ENCODE measurements at regions not wholly inside any gene's neighbourhood (a gene's known extent, or its start where the extent isn't known, plus 50 kb on each side); places are given as distances from the start of the nearest gene placed in this dataset.

- FAIRE-seq = peak; percentile 86
- peak; percentile 46 for DNase-seq (ENCODE audit: insufficient read length, low spot score)
These were observed 283.5 kb downstream of the C1orf94 start for GRCh38 chr1:34460193-34460592.

- DNase-seq (ENCODE audit: insufficient read length, low spot score) = no peak
- no peak for FAIRE-seq
These were observed 284.4 kb upstream of the GJB5 start for GRCh38 chr1:34470401-34470800.

- DNase-seq (ENCODE audit: insufficient read length, low spot score) = no peak
- FAIRE-seq = no peak
These were observed 280.3 kb upstream of the GJB5 start for GRCh38 chr1:34474566-34474965.

DNA sequence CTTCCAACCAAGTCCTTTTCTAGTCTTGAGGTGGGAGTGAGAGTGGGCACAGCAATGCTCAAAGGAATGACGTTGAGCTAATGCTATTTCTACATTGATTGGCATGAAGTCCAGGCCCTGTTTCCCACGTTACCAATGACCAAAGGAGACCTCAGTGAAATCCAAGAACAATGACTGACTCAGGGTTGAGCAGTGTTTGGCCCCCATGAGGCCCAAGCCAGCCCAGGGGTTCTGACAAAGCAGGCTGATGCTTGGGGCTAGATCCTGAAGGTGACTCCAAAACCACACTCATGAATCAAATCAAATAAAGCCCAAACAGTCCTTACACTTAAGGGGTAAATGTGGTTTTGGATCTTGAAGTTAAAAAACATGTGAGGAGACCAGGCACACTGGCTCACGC is 278.5 kb upstream of the GJB5 start:
- no peak for DNase-seq (ENCODE audit: insufficient read length, low spot score)
- no peak for FAIRE-seq

- DNase-seq (ENCODE audit: insufficient read length, low spot score) = no peak
- FAIRE-seq = no peak
These were observed 277.2 kb upstream of the GJB5 start for GRCh38 chr1:34477632-34478141.

- DNase-seq (ENCODE audit: insufficient read length, low spot score) = no peak
- no peak for FAIRE-seq
These were observed 276.3 kb upstream of the GJB5 start for GRCh38 chr1:34478515-34479076.

- DNase-seq (ENCODE audit: insufficient read length, low spot score) (no peak), FAIRE-seq (no peak)
These were observed 275.1 kb upstream of the GJB5 start for GRCh38 chr1:34479731-34480130.

DNA sequence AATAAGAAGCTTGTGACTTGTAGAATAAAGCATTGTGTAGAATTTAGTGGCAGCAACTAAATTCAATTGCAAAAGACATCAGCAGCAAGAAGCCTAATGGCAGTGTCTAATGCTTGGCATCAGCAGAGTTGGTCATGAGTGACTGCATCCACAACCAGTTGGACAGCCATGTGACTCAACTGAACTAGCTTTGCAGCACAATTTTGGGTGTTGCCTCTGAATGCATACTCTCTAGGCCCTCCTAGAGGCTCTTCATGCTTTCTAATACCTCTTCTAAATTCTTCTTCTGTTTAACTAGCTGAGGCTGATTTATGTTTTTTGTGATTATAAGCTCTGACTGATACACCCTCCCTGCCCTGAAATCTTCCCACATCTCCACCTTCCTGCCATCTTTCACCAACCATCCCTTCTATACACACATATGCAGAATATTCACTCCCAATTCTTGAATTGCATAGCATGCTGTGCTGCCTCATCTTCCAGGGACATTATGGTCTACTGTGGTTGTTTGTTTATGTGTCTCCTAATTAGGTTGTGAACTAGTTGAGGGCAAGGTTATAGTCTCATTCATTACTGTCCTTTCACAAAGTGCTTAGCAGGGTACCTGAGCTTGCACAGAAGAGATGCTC is 266.7 kb upstream of the GJB5 start:
- FAIRE-seq (no peak), DNase-seq (ENCODE audit: insufficient read length, low spot score) (no peak)

DNA sequence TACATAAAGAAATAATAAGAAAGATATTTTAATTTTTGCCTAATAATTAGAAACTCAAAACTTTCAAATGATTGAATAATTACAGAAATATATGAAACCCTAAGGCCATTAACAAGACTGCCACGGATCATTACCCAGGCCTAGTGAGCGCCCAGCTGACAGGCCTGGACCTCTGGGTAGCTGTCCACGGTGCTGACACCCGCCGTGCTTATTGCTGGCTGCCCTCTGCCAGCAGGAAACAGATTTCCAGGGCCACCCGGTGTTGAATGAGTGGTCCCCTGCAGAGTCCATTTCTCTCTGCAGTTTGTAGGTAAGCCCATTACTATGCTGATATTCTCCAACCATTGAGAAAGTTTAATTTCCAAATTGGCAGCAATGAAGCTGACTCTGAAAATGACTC is 254.4 kb upstream of the GJB5 start:
- DNase-seq (ENCODE audit: insufficient read length, low spot score) (no peak), FAIRE-seq (no peak)

DNA sequence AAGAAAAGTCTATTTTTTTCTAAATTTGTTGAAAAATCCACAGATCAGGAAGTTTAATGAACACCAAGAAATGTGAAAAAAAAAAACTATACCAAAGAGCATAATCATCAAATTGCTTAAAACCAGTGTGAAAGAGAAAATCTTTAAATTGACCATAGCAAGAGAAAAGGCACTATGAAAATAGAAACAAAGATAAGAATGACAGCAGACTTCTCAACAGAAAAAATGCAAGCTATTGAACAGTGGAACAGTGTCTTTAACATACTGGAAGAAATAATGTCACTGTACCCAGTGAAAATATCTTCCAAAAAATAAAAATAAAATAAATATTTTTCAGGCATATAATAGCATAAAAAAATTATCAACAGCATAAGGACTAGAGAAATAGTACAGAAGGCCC is 243.0 kb upstream of the GJB5 start:
- FAIRE-seq (no peak), DNase-seq (ENCODE audit: insufficient read length, low spot score) (no peak)

DNA sequence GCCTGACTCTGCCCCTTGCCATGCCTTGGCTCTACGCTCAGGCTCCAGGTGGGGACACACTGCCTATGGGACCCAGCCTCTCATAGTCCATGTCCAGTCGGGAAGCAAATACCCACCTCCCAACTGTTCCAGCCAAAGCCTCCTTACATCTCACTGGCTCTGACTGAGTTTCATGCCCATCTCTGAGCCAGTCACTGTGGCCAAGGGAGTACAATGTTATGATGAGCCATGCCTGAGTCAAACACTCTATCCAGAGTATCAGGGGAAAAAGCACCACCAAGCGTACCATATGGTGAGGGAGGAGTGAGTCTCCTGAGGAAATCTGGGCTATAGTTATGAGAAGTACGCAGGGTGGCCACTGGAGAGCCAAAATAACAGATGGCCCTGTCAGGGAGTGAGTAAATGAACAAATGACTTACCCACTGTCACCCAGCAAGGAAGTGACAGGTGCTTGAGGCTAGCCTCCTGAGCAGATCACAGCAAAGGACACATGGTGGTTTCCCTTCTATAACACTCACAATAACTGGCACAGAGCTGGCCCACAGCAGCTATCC is 236.6 kb upstream of the GJB5 start:
- no peak for FAIRE-seq
- no peak for DNase-seq (ENCODE audit: insufficient read length, low spot score)

GRCh38 chr1:34520111-34520510 is 234.7 kb upstream of the GJB5 start:
- DNase-seq (ENCODE audit: insufficient read length, low spot score) (no peak), FAIRE-seq (no peak)

GRCh38 chr1:34524783-34525182 is 230.1 kb upstream of the GJB5 start:
- FAIRE-seq (no peak), DNase-seq (ENCODE audit: insufficient read length, low spot score) (no peak)

- peak; percentile 22 for DNase-seq (ENCODE audit: insufficient read length, low spot score)
- peak; percentile 97 for FAIRE-seq
These were observed 224.7 kb upstream of the GJB5 start for GRCh38 chr1:34529935-34530859.

DNA sequence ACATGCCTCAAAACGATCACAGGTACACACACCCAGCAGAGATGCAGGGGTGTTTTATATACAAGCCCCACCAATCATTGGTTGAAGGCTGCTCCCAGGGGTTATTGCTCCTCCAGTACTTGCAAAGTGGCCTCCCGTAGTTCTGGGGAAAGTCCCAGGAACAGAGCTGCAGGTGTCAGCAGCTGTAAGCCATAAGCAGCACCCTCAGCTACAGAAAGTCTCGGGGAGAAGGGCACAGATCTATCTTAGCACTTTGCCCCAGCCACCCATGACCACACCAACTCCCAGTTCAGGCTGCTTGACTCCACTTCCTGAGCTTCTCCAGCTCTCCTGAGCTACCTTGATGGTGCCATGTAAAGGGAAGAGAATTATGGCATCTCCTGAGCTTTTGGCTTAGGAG is 222.7 kb upstream of the GJB5 start:
- FAIRE-seq = peak; percentile 82
- peak; percentile 13 for DNase-seq (ENCODE audit: insufficient read length, low spot score)

- DNase-seq (ENCODE audit: insufficient read length, low spot score) (no peak), FAIRE-seq (no peak)
These were observed 216.4 kb upstream of the GJB5 start for GRCh38 chr1:34538481-34538880.

- FAIRE-seq (no peak), DNase-seq (ENCODE audit: insufficient read length, low spot score) (no peak)
These were observed 207.7 kb upstream of the GJB5 start for GRCh38 chr1:34547046-34547674.

GRCh38 chr1:34549199-34549598 is 205.6 kb upstream of the GJB5 start:
- FAIRE-seq = no peak
- no peak for DNase-seq (ENCODE audit: insufficient read length, low spot score)

- FAIRE-seq (no peak), DNase-seq (ENCODE audit: insufficient read length, low spot score) (no peak)
These were observed 176.5 kb upstream of the GJB5 start for GRCh38 chr1:34578306-34578705.

- DNase-seq (ENCODE audit: insufficient read length, low spot score) (no peak), FAIRE-seq (no peak)
These were observed 172.5 kb upstream of the GJB5 start for GRCh38 chr1:34582356-34582755.

DNA sequence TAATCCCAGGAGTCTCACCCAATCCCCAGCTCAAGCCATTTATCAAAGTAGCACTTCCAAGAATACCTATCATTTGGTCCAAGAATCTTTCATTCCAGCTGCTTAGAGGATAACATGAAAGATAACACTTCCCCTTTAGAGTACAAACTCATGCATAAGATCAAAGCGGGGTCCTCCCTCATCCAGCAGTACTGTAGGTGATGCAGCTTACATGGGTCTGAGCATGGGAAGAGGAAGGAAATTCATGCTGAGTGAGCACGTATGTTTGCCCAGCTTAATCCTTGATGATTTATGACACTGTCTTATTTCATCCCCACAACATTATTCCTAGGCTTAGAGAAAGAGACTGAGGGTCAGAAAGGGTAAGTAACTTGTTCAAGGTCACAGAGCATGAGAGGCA is 167.1 kb upstream of the GJB5 start:
- no peak for DNase-seq (ENCODE audit: insufficient read length, low spot score)
- no peak for FAIRE-seq

All from GM19239 (cell line).